HG02885 (cell line): ENCODE measurements at regions not wholly inside any gene's neighbourhood (a gene's known extent, or its start where the extent isn't known, plus 50 kb on each side); places are given as distances from the start of the nearest gene placed in this dataset.
"Not testable (repeated sequence)": the region's sequence is repeated elsewhere in the genome, so short reads cannot be mapped to it uniquely, and the experiment has no call there.

Experiments used
- ATAC-seq: cut with Tn5 transposase; IDR thresholded peaks from one replicate; pipeline ENCODE4 v1.9.1; 2021; ENCODE audit warnings: mild to moderate bottlenecking; ENCODE audit not compliant: unreplicated experiment, poor library complexity

GRCh38 chr2:236908439-236909192, 177.1 kb upstream of the COPS8 start:
- ATAC-seq = no peak

GRCh38 chr2:236909193-236909504, 176.5 kb upstream of the COPS8 start:
- ATAC-seq = no peak

- no peak for ATAC-seq
Observed at GRCh38 chr2:236909802-236910201, 175.9 kb upstream of the COPS8 start.

- no peak for ATAC-seq
Observed at GRCh38 chr2:236910781-236911495, 174.8 kb upstream of the COPS8 start.

GRCh38 chr2:236912326-236913120, 173.2 kb upstream of the COPS8 start:
- no peak for ATAC-seq

- no peak for ATAC-seq
Observed at GRCh38 chr2:236915186-236915585, 170.5 kb upstream of the COPS8 start.

- ATAC-seq = no peak
Observed at GRCh38 chr2:236915726-236916125, 170.0 kb upstream of the COPS8 start.

GRCh38 chr2:236916181-236916580, 169.5 kb upstream of the COPS8 start:
- ATAC-seq = no peak

- ATAC-seq = no peak
Observed at GRCh38 chr2:236916651-236917050, 169.0 kb upstream of the COPS8 start.

GRCh38 chr2:236917164-236917563, 168.5 kb upstream of the COPS8 start:
- ATAC-seq = no peak

- ATAC-seq = no peak
Observed at GRCh38 chr2:236918545-236918944, 167.1 kb upstream of the COPS8 start.

- no peak for ATAC-seq
Observed at GRCh38 chr2:236919209-236919608, 166.5 kb upstream of the COPS8 start.

GRCh38 chr2:236919801-236920379, 165.8 kb upstream of the COPS8 start:
- ATAC-seq = not testable (repeated sequence)

GRCh38 chr2:236922061-236922460, 163.6 kb upstream of the COPS8 start:
- no peak for ATAC-seq

- no peak for ATAC-seq
Observed at GRCh38 chr2:236928380-236929037, 157.2 kb upstream of the COPS8 start.

GRCh38 chr2:236932831-236933361, 152.8 kb upstream of the COPS8 start:
- ATAC-seq = no peak

- ATAC-seq = no peak
Observed at GRCh38 chr2:236934166-236934565, 151.5 kb upstream of the COPS8 start.

GRCh38 chr2:236934656-236935055, 151.0 kb upstream of the COPS8 start:
- no peak for ATAC-seq

GRCh38 chr2:236935083-236935482, 150.6 kb upstream of the COPS8 start:
- no peak for ATAC-seq
